AG08396 (cell line): ENCODE measurements at regions not wholly inside any gene's neighbourhood (a gene's known extent, or its start where the extent isn't known, plus 50 kb on each side); places are given as distances from the start of the nearest gene placed in this dataset.
"Not testable (repeated sequence)": the region's sequence is repeated elsewhere in the genome, so short reads cannot be mapped to it uniquely, and the experiment has no call there.

Source experiments
- DNase-seq: peaks from one replicate; pipeline ENCODE4 v3.0.0; 2012; ENCODE audit warnings: low spot score, mixed read lengths

DNA sequence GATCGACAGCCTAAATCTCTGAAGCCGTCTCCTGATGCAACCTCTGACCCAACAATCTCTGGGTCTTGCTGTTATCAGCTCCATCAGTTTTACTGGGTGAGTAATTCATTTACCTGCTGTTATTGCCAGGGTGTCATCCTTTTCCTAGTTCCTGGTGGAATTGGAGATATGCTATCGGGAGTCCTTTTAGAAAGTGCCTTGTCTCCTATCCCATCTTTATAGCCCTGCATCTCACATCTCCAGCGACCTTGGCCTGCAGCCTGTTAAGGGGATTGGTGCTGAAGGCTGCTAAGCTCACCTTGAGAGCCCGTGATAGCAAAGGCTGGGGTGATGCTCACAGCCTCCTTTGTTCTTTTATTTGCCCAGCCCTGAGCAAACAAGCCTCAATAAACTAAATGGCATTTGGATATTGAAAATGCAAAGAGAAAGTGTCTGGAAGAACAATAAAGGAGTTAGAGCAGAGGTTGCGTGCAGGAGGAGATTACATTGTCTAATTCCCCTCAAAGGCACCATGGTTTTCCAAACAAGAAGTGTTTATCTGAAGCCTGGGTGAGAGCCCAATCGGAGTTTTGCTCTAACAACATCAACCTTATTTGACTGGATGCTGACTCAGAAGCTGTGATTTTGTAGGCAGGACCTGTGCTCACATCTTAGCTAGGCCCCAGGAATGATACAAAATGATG is 101.8 kb downstream of the RPLP1 start:
- no peak for DNase-seq

- DNase-seq, result no peak
These were observed 102.5 kb downstream of the RPLP1 start for GRCh38 chr15:69555080-69555479.

DNA sequence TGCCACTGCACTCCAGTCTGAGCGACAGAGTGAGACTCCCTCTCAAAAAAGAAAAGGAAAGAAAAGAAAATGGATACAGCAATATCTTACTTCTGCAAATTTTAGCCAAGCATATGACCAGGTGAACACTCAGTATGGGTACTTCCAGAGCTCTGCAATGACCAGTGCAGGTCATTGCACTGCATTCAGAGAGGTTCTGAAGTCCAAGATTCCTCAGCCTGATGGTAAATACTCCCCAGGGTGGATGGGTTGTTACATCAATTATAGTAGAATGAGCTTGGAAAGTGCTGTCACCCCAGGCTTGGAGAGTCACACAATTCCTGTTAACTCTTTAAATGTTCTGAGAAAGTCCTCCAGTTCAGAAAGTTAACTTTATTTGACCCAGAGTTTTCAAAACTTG is 103.7 kb downstream of the RPLP1 start:
- DNase-seq, result no peak

GRCh38 chr15:69557020-69557706 is 104.5 kb downstream of the RPLP1 start:
- peak; percentile 82 for DNase-seq

- DNase-seq, result no peak
These were observed 105.2 kb downstream of the RPLP1 start for GRCh38 chr15:69557707-69558409.

DNA sequence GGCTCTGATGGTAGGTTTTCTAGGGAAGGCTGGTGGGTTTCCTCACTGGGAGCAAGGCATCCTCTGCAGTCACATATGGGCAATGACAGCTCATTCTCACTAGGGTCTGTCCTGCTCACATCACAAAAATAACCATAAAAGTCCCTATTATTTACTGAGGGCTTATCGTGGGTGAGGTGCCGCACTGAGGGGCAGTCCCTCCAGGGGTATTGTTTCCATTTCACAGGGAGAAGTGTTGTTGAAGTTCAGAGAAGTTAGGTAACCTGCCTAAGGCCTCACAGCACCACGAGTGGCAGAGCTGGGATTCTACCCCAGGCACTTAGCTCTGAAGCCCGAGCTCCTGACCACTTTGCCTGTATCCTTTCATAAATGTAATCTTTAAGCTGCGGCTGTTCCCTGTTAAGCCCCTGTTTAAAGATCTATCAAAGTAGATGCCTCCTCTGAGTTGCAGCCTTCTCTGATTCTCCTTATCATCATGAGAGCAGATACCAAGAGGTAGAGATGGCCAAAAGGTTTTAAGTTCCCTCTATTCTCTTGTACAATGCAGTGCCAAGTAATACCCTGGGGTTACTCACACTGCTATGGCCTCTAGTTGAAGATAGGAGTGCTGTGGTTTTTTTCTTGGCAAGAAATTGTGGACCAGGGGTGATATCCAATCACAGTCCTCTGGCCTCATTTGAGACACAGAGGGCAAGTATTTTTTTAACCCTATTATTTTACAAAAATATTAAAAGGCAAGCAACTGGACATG is 107.0 kb downstream of the RPLP1 start:
- peak; percentile 56 for DNase-seq

- DNase-seq, result no peak
These were observed 108.6 kb downstream of the RPLP1 start for GRCh38 chr15:69561071-69561784.

DNA sequence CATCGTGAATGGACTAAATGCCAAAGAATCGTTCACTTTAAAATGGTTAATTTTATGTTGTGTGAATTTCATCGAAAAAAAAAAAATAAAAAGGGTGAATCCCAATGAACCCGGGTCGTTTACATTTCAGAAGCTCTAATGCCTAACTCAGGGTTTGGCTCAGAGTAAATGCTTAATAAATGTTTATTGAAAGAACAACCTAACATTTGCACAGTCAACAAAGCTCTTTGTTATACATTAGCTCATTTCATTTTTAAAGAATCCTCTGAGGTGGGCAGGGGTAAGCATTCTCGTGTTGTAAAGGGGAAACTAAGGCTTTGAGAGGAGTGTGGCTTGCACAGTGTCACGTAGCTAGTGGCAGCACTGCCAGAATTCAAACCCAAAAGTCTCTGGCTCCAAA is 109.5 kb downstream of the RPLP1 start:
- DNase-seq, result no peak

- DNase-seq, result no peak
These were observed 109.9 kb downstream of the RPLP1 start for GRCh38 chr15:69562564-69562963.

DNA sequence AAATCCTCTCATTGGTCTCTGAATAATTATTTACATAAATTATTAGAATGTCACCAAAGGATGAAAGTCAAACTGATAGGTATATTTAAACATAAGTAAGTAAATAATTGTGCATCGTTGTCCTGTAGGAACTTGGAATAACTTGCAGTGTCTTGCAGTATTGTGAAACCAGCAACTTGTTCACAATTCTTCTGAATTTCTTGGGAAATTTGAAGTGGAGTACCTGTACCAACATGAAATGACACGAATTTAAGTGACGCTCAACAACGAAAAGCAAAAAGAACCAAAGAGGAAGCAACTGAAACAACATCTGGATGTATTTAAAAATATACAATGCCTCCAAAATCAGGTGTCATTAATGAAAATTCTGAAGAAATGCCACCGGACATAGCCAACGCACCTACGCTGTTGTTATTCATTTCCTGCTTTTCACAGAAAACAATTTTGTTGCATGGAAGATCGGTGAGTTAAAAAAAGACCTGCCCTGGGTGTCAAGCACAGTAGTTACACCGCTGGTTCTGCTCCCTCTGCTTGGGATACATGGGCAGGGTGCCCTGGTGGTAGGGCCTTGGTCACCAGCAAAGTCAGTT is 112.5 kb downstream of the RPLP1 start:
- DNase-seq, result no peak

GRCh38 chr15:69567238-69567760 is 114.7 kb downstream of the RPLP1 start:
- DNase-seq, result not testable (repeated sequence)

GRCh38 chr15:69568173-69569009 is 115.8 kb downstream of the RPLP1 start:
- DNase-seq, result peak; percentile 82

DNA sequence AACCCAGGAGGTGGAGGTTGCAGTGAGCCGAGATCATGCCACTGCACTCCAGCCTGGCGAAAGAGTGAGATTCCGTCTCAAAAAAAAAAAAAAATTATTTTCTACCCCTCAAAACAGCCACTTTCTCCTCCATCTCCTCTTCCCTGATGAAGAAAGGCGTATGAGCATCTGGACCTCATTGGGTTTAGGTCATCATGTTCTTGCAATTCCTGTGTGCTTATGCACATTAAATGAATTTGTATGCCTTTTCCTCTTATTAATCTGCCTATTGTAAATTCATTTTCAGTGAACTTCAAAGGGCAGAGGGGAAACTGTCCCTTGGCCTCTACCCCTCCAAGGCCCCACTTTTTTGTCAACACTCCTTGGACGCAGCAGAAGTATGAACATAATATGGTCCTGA is 117.8 kb downstream of the RPLP1 start:
- no peak for DNase-seq

GRCh38 chr15:69570997-69571396 is 118.4 kb downstream of the RPLP1 start:
- DNase-seq, result no peak

DNA sequence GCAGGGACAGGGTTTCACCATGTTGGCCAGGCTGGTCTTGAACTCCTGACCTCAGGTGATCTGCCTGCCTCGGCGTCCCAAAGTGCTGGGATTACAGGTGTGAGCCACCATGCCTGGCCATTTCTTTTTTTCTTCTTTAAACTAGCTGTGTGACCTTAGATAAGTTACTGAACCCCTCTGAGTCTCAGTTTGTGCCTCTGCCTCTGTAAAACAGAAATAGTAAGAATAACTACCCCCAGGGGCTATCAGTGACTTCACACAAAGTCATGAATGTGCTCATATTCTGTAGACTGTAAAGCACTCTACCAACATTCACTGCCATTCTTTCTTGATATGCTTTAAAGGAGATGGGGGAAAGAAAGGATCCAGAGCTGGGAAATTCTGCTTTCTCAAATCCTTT is 120.7 kb downstream of the RPLP1 start:
- not testable (repeated sequence) for DNase-seq

- DNase-seq, result no peak
These were observed 121.3 kb downstream of the RPLP1 start for GRCh38 chr15:69573815-69574475.

GRCh38 chr15:69574506-69574905 is 121.9 kb downstream of the RPLP1 start:
- no peak for DNase-seq

DNA sequence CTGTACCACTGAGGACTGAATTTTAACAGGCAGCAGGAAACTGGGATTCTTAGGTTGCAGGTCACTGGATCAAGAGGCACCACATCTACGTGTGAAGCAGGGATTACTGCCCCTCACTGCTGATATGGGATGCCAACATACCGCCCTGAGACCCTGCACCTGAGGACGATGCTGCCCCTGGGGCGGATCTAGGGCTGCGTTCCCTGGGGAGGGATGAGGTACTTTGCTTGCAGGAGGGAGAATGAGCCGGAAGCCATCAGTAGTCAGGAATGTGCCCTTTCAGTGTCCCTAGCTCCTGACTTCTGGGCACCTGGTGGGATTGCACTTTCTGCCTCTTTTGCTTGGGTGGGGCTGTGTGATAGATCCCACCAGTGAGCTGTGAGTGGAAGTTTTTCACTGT is 122.8 kb downstream of the RPLP1 start:
- DNase-seq, result no peak

DNA sequence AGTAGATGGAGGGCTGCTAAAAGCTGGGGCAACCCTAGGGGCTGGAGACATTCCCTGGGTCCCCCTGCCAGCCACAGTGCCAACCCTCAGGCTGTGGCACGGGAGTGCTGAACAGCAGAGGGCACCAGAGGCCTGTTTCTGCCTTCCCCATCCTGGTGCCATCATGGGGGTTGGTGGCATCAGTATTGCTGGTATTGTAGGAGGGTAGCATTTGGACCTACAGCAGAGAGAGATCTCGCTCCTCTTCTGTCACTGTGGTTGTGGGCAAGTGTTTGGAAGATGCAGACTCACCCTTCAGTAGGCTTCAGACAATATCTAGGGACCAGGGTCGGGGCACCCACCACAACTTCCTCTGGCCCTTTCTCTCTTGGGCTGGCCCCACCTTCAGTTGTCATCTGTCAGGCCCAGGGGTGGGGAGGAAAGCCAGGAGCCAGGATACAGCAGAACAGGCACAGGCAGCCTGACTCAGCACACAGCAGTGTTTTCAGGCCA is 123.5 kb downstream of the RPLP1 start:
- peak; percentile 53 for DNase-seq
